HCT116 (cell line): ENCODE measurements at regions not wholly inside any gene's neighbourhood (a gene's known extent, or its start where the extent isn't known, plus 50 kb on each side); places are given as distances from the start of the nearest gene placed in this dataset.

Experiments used
- ATAC-seq: fragments of 200-7000 bp; cut with Tn5 transposase; 2 replicates; pipeline ENCODE4 v1.9.1; 2020; ENCODE audit warnings: mild to moderate bottlenecking, moderate library complexity
- BruUV-seq: library from RNA; stranded (reverse); fragments of 400-500 nt; replicated peaks from 2 replicates; lab custom pipeline; 2021; lab: Mats Ljungman, UMichigan
- CTCF ChIA-PET: fragments of 300-600 bp; sonication (Branson Sonifier 250); formaldehyde crosslinking; loops from one replicate; lab custom pipeline; 2021; ENCODE audit warnings: antibody characterized with exemption; lab: Charles Lee
- POLR2A ChIA-PET: fragments of 300-600, 350-600 bp; sonication (Branson Sonifier 250); formaldehyde crosslinking; loops from one replicate; lab custom pipeline; 2021; ENCODE audit warnings: antibody characterized with exemption; lab: Charles Lee
- RAD21 ChIA-PET, 2 experiments: fragments of 300-600 bp; sonication (Branson Sonifier 250); formaldehyde crosslinking; loops; one replicate each; lab custom pipeline; 2023; ENCODE audit warnings: low total read pairs in 2 of 2; ENCODE audit not compliant: uncharacterized antibody in 2 of 2, unreplicated experiment in 2 of 2, low non-redundant PET in 1 of 2; lab: Charles Lee
- DNase-seq: peaks from one replicate; pipeline ENCODE4 v3.0.0-alpha.2; 2010; ENCODE audit warnings: low read depth, low spot score
- H2AFZ ChIP-seq: fragments of 200-600 bp; shearing (Covaris generic), sonication (generic); 2 replicates; pipeline ENCODE4 v1.6.1; 2017; ENCODE audit warnings: low read depth, mixed run types, mixed read lengths, antibody characterized with exemption, low read length; ENCODE audit not compliant: poor library complexity, severe bottlenecking
- H3K27ac ChIP-seq: 2 replicates; pipeline ENCODE4 v1.5.1; 2012; ENCODE audit warnings: low read depth, low read length
- H3K27me3 ChIP-seq: fragments of 200-600 bp; sonication (generic); 2 replicates; pipeline ENCODE4 v1.6.1; 2016; ENCODE audit warnings: mixed run types, low read length, mixed read lengths; ENCODE audit not compliant: insufficient read depth
- H3K36me3 ChIP-seq, 2 experiments: fragments of 200-500 bp in 1 of 2; fragments of 200-600 bp in 1 of 2; sonication (Bioruptor generic) in 1 of 2; sonication (generic) in 1 of 2; 2 replicates each; pipeline versions ENCODE4 v1.5.1 to v1.6.1; 2014 to 2016; ENCODE audit warnings: low read length in 2 of 2, inconsistent platforms in 1 of 2, mixed read lengths in 1 of 2, mixed run types in 1 of 2; ENCODE audit not compliant: insufficient read depth in 2 of 2, control insufficient read depth in 1 of 2
- H3K4me1 ChIP-seq, 2 experiments: fragments of 200-600 bp in 1 of 2; sonication (generic) in 1 of 2; 2 replicates each; pipeline versions ENCODE4 v1.5.1 to v1.6.1; 2012 to 2017; ENCODE audit warnings: low read length in 2 of 2, inconsistent platforms in 1 of 2, mild to moderate bottlenecking in 1 of 2, mixed read lengths in 1 of 2, mixed run types in 1 of 2, moderate library complexity in 1 of 2; ENCODE audit not compliant: insufficient read depth in 2 of 2, control insufficient read depth in 1 of 2
- H3K4me2 ChIP-seq: fragments of 200-600 bp; sonication (generic); 2 replicates; pipeline ENCODE4 v1.6.1; 2017; ENCODE audit warnings: mixed run types, low read length, mixed read lengths
- H3K4me3 ChIP-seq, 2 experiments: fragments of 200-600 bp in 1 of 2; sonication (generic) in 1 of 2; replicated peaks in 1 of 2; 2 replicates each; pipeline ENCODE4 v1.5.1; 2011 to 2016; ENCODE audit warnings: low read length in 2 of 2, control low read depth in 1 of 2, low read depth in 1 of 2, mild to moderate bottlenecking in 1 of 2, mixed read lengths in 1 of 2, mixed run types in 1 of 2
- H3K79me2 ChIP-seq: fragments of 200-600 bp; sonication (generic); 2 replicates; pipeline ENCODE4 v1.6.1; 2017; ENCODE audit warnings: mild to moderate bottlenecking, mixed run types, low read length, moderate library complexity, mixed read lengths; ENCODE audit not compliant: insufficient read depth
- H3K9ac ChIP-seq: fragments of 200-600 bp; sonication (generic); 2 replicates; pipeline ENCODE4 v1.6.1; 2016; ENCODE audit warnings: low read length, mixed read lengths
- H3K9me2 ChIP-seq: fragments of 200-600 bp; sonication (generic), shearing (Covaris generic); 2 replicates; pipeline ENCODE4 v1.6.1; 2017; ENCODE audit warnings: mixed run types, mild to moderate bottlenecking, moderate library complexity; ENCODE audit not compliant: insufficient read depth
- H3K9me3 ChIP-seq, 2 experiments: fragments of 200-500 bp in 1 of 2; fragments of 200-600 bp in 1 of 2; sonication (Bioruptor generic) in 1 of 2; sonication (generic) in 1 of 2; 2 replicates each; pipeline ENCODE4 v1.6.1; 2014 to 2017; ENCODE audit warnings: low read length in 2 of 2, mixed read lengths in 2 of 2, inconsistent platforms in 1 of 2, low read depth in 1 of 2, mild to moderate bottlenecking in 1 of 2, mixed run types in 1 of 2, moderate library complexity in 1 of 2; ENCODE audit not compliant: control insufficient read depth in 1 of 2, insufficient read depth in 1 of 2
- H4K20me1 ChIP-seq: fragments of 200-600 bp; sonication (generic), shearing (Covaris generic); 2 replicates; pipeline ENCODE4 v1.6.1; 2017; ENCODE audit warnings: mixed run types, mild to moderate bottlenecking, moderate library complexity; ENCODE audit not compliant: insufficient read depth
- EGR1 ChIP-seq: IDR thresholded peaks from 2 replicates; pipeline ENCODE4 v1.6.1; 2012; ENCODE audit warnings: low read depth
- intact Hi-C: fragments of 100-400 bp; cut with micrococcal nuclease; formaldehyde crosslinking; loops from 2 replicates; pipeline ENCODE4 v1.10.0; 2022
- TF ChIP-seq, protein P1 (sequence below), 3 experiments: fragments of 200-600 bp in 1 of 3; sonication (generic) in 1 of 3; IDR thresholded peaks in 2 of 3; conservative IDR thresholded peaks in 1 of 3; 2 replicates each; pipeline ENCODE4 v1.5.1; 2012 to 2017; ENCODE audit warnings: low read depth in 2 of 3, low read length in 2 of 3, antibody characterized with exemption in 1 of 3, borderline replicate concordance in 1 of 3, control low read depth in 1 of 3, mild to moderate bottlenecking in 1 of 3, mixed read lengths in 1 of 3, mixed run types in 1 of 3, moderate library complexity in 1 of 3; ENCODE audit not compliant: insufficient read depth in 1 of 3
- TF ChIP-seq, protein P2 (sequence below): IDR thresholded peaks from 2 replicates; pipeline ENCODE4 v1.6.1; 2012; ENCODE audit warnings: low read depth

DNA sequence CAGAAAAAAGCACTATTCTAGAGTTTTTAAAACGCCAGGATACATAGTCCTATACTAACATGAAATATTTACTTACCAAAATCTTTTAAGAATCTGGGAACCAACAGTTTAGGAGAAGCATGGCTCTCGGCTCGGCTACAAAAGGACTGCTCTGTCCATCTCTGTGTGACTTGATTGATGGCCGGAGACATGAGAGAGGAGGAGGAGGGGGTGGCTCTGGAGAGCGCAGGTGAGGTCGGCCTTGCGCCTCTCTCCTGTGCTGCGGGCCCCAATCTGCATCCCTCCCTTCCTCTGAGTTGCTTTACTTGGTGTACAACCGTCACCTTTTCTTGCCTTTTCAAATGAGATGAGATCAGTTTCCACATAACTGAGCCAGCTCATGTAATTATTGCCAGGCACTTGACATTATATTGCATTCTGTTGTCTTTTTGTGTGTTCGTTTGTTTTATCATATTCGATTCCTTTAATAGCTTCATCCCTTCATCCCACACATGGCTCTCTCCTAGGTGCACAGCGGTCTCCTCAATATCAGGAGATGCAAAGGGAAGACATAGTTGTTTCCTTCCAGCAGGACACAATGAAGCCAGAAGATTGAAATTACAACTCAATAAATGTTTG lies 87.8 kb upstream of the KLF6 start:
- no peaks in the 10 kb centered on the region for H3K9me2 ChIP-seq
- CTCF ChIA-PET, result no interaction called here
- POLR2A ChIA-PET, result no interaction called here

More for the DNA sequence above, 87.8 kb upstream of the KLF6 start:
- Histone ChIP-seq H3K9me3 (no peaks in the 10 kb centered on the region), H3K9ac (no peak overlapping the region), H3K27ac (no peak overlapping the region), H3K4me2 (no peak overlapping the region), H2AFZ (no peak overlapping the region), H3K27me3 (no peaks in the 10 kb centered on the region), H3K79me2 (no peaks in the 10 kb centered on the region), H3K4me3 (no peak overlapping the region), H4K20me1 (no peaks in the 10 kb centered on the region), H3K36me3 (no peaks in the 10 kb centered on the region), H3K4me1 (peaks cover 2 to 34% of the 10 kb centered on the region in 2 experiments; a peak in 3 of 4 replicates)
- intact Hi-C loops, result no loop called here
- BruUV-seq, result no TSS peak
- TF ChIP-seq, protein P1, sequence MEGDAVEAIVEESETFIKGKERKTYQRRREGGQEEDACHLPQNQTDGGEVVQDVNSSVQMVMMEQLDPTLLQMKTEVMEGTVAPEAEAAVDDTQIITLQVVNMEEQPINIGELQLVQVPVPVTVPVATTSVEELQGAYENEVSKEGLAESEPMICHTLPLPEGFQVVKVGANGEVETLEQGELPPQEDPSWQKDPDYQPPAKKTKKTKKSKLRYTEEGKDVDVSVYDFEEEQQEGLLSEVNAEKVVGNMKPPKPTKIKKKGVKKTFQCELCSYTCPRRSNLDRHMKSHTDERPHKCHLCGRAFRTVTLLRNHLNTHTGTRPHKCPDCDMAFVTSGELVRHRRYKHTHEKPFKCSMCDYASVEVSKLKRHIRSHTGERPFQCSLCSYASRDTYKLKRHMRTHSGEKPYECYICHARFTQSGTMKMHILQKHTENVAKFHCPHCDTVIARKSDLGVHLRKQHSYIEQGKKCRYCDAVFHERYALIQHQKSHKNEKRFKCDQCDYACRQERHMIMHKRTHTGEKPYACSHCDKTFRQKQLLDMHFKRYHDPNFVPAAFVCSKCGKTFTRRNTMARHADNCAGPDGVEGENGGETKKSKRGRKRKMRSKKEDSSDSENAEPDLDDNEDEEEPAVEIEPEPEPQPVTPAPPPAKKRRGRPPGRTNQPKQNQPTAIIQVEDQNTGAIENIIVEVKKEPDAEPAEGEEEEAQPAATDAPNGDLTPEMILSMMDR (IDR thresholded peaks at IDR 0.05 in 2 of 3, conservative IDR thresholded peaks at IDR 0.05 in 1 of 3; ENCODE audit: borderline replicate concordance in 1 of 3, insufficient read depth in 1 of 3, low read depth in 2 of 3, low read length in 2 of 3), result no peak
- no peak for TF ChIP-seq EGR1
- TF ChIP-seq, protein P2, sequence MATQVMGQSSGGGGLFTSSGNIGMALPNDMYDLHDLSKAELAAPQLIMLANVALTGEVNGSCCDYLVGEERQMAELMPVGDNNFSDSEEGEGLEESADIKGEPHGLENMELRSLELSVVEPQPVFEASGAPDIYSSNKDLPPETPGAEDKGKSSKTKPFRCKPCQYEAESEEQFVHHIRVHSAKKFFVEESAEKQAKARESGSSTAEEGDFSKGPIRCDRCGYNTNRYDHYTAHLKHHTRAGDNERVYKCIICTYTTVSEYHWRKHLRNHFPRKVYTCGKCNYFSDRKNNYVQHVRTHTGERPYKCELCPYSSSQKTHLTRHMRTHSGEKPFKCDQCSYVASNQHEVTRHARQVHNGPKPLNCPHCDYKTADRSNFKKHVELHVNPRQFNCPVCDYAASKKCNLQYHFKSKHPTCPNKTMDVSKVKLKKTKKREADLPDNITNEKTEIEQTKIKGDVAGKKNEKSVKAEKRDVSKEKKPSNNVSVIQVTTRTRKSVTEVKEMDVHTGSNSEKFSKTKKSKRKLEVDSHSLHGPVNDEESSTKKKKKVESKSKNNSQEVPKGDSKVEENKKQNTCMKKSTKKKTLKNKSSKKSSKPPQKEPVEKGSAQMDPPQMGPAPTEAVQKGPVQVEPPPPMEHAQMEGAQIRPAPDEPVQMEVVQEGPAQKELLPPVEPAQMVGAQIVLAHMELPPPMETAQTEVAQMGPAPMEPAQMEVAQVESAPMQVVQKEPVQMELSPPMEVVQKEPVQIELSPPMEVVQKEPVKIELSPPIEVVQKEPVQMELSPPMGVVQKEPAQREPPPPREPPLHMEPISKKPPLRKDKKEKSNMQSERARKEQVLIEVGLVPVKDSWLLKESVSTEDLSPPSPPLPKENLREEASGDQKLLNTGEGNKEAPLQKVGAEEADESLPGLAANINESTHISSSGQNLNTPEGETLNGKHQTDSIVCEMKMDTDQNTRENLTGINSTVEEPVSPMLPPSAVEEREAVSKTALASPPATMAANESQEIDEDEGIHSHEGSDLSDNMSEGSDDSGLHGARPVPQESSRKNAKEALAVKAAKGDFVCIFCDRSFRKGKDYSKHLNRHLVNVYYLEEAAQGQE, result no peak
- ATAC-seq, result no peak
- RAD21 ChIA-PET, result no interaction called here
- no peak for DNase-seq
